Skeletal muscle tissue (tissue), 3 donors: ENCODE measurements at regions not wholly inside any gene's neighbourhood (a gene's known extent, or its start where the extent isn't known, plus 50 kb on each side); places are given as distances from the start of the nearest gene placed in this dataset.

Experiments used
- H3K27ac ChIP-seq: one replicate; pipeline ENCODE4 v1.7.0; 2013; ENCODE audit warnings: mild to moderate bottlenecking, low read depth, low read length, inconsistent platforms
- H3K27me3 ChIP-seq, 3 donors: one replicate each; pipeline ENCODE4 v1.7.0; 2013; ENCODE audit warnings: low read length in 3 of 3; ENCODE audit not compliant: control insufficient read depth in 3 of 3, insufficient read depth in 3 of 3
- H3K36me3 ChIP-seq, 3 donors: one replicate each; pipeline ENCODE4 v1.7.0; 2013; ENCODE audit warnings: low read length in 3 of 3; ENCODE audit not compliant: control insufficient read depth in 3 of 3, insufficient read depth in 3 of 3
- H3K4me1 ChIP-seq, 3 donors: one replicate each; pipeline ENCODE4 v1.7.0; 2013; ENCODE audit warnings: low read length in 3 of 3, mild to moderate bottlenecking in 3 of 3; ENCODE audit not compliant: control insufficient read depth in 3 of 3, insufficient read depth in 3 of 3
- H3K4me3 ChIP-seq, 3 donors: one replicate each; pipeline ENCODE4 v1.7.0; 2013; ENCODE audit warnings: low read length in 3 of 3
- H3K9ac ChIP-seq, 3 donors: one replicate each; pipeline ENCODE4 v1.7.0; 2013; ENCODE audit warnings: low read length in 3 of 3, mild to moderate bottlenecking in 3 of 3, moderate library complexity in 2 of 3, low read depth in 1 of 3
- H3K9me3 ChIP-seq, 3 donors: one replicate each; pipeline ENCODE4 v1.7.0; 2013; ENCODE audit warnings: low read length in 3 of 3; ENCODE audit not compliant: control insufficient read depth in 3 of 3
- donor health status: Osteomylitis.

DNA sequence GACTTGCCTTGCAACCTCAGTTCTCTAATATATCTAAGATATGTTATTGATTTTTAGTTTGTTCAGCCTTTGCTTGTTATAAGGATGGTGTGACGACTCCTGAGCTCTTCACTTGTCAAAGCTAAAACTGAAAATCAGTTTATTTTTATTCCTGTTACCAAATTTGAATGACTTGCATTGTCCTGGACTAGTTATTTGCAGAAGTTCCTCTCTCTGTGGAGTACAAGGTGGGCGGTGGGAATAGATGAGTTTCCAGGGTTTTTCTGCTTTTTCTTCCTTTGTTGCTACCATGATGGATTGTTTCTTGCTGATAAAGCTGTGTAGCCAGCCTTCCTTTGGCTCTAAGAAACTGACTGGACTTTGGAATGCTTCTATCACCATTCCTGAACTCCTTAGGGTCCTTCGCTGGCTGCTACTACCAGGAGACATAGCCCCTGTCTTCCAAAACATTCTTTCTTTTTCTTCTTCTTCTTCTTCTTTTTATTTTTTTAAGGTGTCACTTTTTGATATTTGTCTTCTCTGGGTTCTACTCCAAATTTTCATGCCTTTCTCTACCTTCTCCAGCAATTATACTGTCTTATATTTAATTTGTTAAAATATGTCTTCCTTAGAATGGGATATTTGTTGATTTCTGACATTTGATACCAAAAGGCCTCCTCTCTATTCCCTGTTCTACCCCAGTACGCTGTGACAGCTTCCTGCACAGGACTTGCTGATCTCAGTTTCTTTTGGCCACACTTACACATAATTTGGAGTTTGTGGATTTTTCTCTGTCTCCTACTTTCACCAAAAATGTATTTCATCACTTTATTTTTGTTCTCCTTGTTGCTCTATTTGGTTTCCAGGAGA is 145.1 kb upstream of the THRB start:
- no peaks in the 10 kb centered on the region for H3K9me3 ChIP-seq
- H3K4me1 ChIP-seq = no peaks in the 10 kb centered on the region
- H3K27me3 ChIP-seq = no peaks in the 10 kb centered on the region
- no peak overlapping the region for H3K4me3 ChIP-seq
- H3K27ac ChIP-seq = no peak overlapping the region
- no peaks in the 10 kb centered on the region for H3K36me3 ChIP-seq
- no peak overlapping the region for H3K9ac ChIP-seq

GRCh38 chr3:24640330-24640877 is 145.8 kb upstream of the THRB start:
- Histone ChIP-seq H3K36me3 (no peaks in the 10 kb centered on the region), H3K4me1 (no peaks in the 10 kb centered on the region), H3K4me3 (no peak overlapping the region), H3K9me3 (no peaks in the 10 kb centered on the region), H3K27me3 (no peaks in the 10 kb centered on the region), H3K9ac (no peak overlapping the region), H3K27ac (no peak overlapping the region)

- no peaks in the 10 kb centered on the region for H3K36me3 ChIP-seq
- no peaks in the 10 kb centered on the region for H3K27me3 ChIP-seq
- no peaks in the 10 kb centered on the region for H3K4me1 ChIP-seq
- H3K4me3 ChIP-seq = no peak overlapping the region
- no peak overlapping the region for H3K27ac ChIP-seq
- H3K9me3 ChIP-seq = no peaks in the 10 kb centered on the region
- no peak overlapping the region for H3K9ac ChIP-seq
Observed at GRCh38 chr3:24641628-24642027, 147.0 kb upstream of the THRB start.

- Histone ChIP-seq H3K9ac (no peak overlapping the region), H3K4me3 (no peak overlapping the region), H3K36me3 (no peaks in the 10 kb centered on the region), H3K4me1 (no peaks in the 10 kb centered on the region), H3K27ac (no peak overlapping the region), H3K9me3 (no peaks in the 10 kb centered on the region), H3K27me3 (no peaks in the 10 kb centered on the region)
Observed at GRCh38 chr3:24645047-24645446, 150.4 kb upstream of the THRB start.

DNA sequence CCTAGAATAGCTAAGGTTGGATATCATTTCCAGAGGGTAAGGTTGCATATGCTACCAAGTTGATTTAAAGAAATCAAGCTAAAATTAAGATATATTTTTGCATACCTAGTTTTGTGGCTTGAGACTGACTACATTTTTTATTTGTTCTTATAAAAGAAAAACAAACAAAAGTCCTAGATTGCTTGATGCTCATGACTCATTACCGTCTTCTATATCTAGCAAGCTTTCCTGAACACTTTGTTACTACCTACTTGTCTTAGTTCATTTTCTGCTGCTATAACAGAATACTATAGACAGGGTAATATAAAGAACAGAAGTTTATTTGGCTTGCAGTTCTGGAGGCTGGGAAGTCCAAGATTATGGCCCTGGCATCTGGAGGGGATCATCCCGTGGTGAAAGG is 152.1 kb upstream of the THRB start:
- Histone ChIP-seq H3K36me3 (no peaks in the 10 kb centered on the region), H3K27ac (no peak overlapping the region), H3K4me3 (no peak overlapping the region), H3K4me1 (no peaks in the 10 kb centered on the region), H3K27me3 (no peaks in the 10 kb centered on the region), H3K9ac (no peak overlapping the region), H3K9me3 (no peaks in the 10 kb centered on the region)

DNA sequence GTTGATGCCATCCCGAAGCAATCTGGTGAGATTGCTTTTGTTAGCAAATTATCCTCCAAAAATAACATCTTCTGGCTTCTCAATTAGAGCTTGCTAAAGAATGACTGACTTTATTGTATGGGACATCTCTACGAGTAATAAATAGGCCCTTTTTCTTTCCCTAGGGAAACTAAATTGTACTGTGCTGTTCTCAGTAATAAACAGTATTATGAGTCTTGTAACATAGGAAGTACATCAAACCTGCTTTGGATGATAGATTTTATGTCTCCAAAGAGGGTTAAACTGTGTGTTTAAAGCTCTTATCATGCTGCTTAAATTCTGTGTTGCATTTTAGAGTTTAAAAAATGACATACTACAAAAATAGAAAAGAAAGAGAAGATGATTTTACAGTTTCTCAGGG is 153.4 kb upstream of the THRB start:
- H3K9me3 ChIP-seq = no peaks in the 10 kb centered on the region
- no peak overlapping the region for H3K9ac ChIP-seq
- H3K27me3 ChIP-seq = no peaks in the 10 kb centered on the region
- H3K4me3 ChIP-seq = no peak overlapping the region
- no peak overlapping the region for H3K27ac ChIP-seq
- no peaks in the 10 kb centered on the region for H3K4me1 ChIP-seq
- H3K36me3 ChIP-seq = no peaks in the 10 kb centered on the region

DNA sequence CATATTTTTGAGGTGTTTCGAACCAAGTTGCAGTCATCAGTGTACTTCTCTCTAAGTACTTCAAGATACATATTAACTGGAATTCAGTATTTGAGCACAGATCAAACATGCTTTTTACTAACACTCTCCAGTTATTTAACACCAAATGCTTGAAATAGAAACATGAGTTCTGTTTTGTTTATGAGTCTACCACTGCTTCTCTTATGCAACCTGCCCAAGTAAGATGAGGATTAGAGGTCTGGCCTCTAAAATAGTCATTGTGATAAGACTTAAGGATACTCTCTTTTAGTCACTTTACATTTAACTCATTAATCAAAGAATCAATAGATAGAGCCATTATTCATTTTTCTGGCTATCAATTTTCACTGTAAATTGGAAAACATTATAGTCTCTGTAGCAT is 156.2 kb upstream of the THRB start:
- Histone ChIP-seq H3K27ac (no peak overlapping the region), H3K4me3 (no peak overlapping the region), H3K36me3 (no peaks in the 10 kb centered on the region), H3K27me3 (no peaks in the 10 kb centered on the region), H3K9me3 (peaks cover 0 to 2% (median 0%) of the 10 kb centered on the region in 3 donors), H3K4me1 (no peaks in the 10 kb centered on the region), H3K9ac (no peak overlapping the region)

GRCh38 chr3:24657870-24658510 is 163.3 kb upstream of the THRB start:
- Histone ChIP-seq H3K36me3 (no peaks in the 10 kb centered on the region), H3K27me3 (no peaks in the 10 kb centered on the region), H3K4me3 (no peak overlapping the region), H3K27ac (no peak overlapping the region), H3K9ac (no peak overlapping the region), H3K9me3 (peaks cover 0 to 3% (median 0%) of the 10 kb centered on the region in 3 donors), H3K4me1 (no peaks in the 10 kb centered on the region)

DNA sequence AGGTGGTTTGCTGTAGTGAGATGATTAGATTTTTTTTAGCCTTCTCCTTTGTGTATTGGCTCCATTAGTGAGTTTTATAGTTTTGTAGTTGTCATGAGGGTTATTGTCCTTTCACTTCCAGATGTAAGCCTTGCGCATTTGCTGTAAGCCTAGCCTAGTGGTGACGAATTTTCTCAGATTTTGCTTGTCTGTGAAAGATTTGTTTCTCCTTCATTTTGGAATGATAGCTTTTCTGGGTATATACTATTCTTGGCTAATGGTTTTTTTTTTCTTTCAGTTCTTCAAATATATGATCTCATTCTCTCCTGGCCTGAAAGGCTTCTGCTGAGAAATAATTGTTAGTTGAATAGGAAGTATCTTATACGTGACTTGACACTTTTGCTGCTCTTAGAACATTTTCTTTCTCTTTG is 166.5 kb upstream of the THRB start:
- Histone ChIP-seq H3K4me3 (no peak overlapping the region), H3K4me1 (no peaks in the 10 kb centered on the region), H3K27ac (no peak overlapping the region), H3K36me3 (no peaks in the 10 kb centered on the region), H3K9ac (no peak overlapping the region), H3K9me3 (no peaks in the 10 kb centered on the region), H3K27me3 (no peaks in the 10 kb centered on the region)
